ENCODE measurements at regions not wholly inside any gene's neighbourhood (a gene's known extent, or its start where the extent isn't known, plus 50 kb on each side); places are given as distances from the start of the nearest gene placed in this dataset.

- DNase-seq: no peak
Measured at GRCh38 chr16:65940711-65941110, 425.8 kb upstream of the CDH5 start.

GRCh38 chr16:65938083-65938482 lies 428.4 kb upstream of the CDH5 start:
- no peak for DNase-seq

- no peak for DNase-seq
Measured at GRCh38 chr16:65937455-65937854, 429.0 kb upstream of the CDH5 start.

- no peak for DNase-seq
Measured at GRCh38 chr16:65936096-65936495, 430.4 kb upstream of the CDH5 start.

GRCh38 chr16:65934443-65934842 lies 432.0 kb upstream of the CDH5 start:
- DNase-seq: no peak

GRCh38 chr16:65933703-65934102 lies 432.8 kb upstream of the CDH5 start:
- DNase-seq: no peak

GRCh38 chr16:65932350-65933072 lies 434.0 kb upstream of the CDH5 start:
- DNase-seq: no peak

GRCh38 chr16:65922923-65923322 lies 443.6 kb upstream of the CDH5 start:
- DNase-seq: no peak

GRCh38 chr16:65919986-65920376 lies 446.5 kb upstream of the CDH5 start:
- no peak for DNase-seq

- DNase-seq: no peak
Measured at GRCh38 chr16:65919145-65919985, 447.1 kb upstream of the CDH5 start.

- DNase-seq: no peak
Measured at GRCh38 chr16:65917466-65917865, 449.0 kb upstream of the CDH5 start.

- no peak for DNase-seq
Measured at GRCh38 chr16:65916995-65917394, 449.5 kb upstream of the CDH5 start.

GRCh38 chr16:65910291-65910690 lies 456.2 kb upstream of the CDH5 start:
- no peak for DNase-seq

- no peak for DNase-seq
Measured at GRCh38 chr16:65909310-65910050, 457.0 kb upstream of the CDH5 start.

GRCh38 chr16:65908568-65908967 lies 457.9 kb upstream of the CDH5 start:
- no peak for DNase-seq

- DNase-seq: no peak
Measured at GRCh38 chr16:65905331-65905730, 461.2 kb upstream of the CDH5 start.

- no peak for DNase-seq
Measured at GRCh38 chr16:65896448-65897153, 469.9 kb upstream of the CDH5 start.

- no peak for DNase-seq
Measured at GRCh38 chr16:65895906-65896305, 470.6 kb upstream of the CDH5 start.

GRCh38 chr16:65895486-65895885 lies 471.0 kb upstream of the CDH5 start:
- DNase-seq: no peak

- DNase-seq: no peak
Measured at GRCh38 chr16:65890203-65890602, 476.3 kb upstream of the CDH5 start.

GRCh38 chr16:65889533-65889966 lies 476.9 kb upstream of the CDH5 start:
- DNase-seq: no peak

- no peak for DNase-seq
Measured at GRCh38 chr16:65888201-65888600, 478.3 kb upstream of the CDH5 start.

GRCh38 chr16:65884018-65884417 lies 482.5 kb upstream of the CDH5 start:
- DNase-seq: no peak

Data from activated CD4-positive, alpha-beta T cell treated with anti-CD3 and anti-CD28 coated beads, Interleukin-2, amount 50 U/mL, for 16 hours (primary cell).